ENCODE measurements at regions not wholly inside any gene's neighbourhood (a gene's known extent, or its start where the extent isn't known, plus 50 kb on each side); places are given as distances from the start of the nearest gene placed in this dataset.

GRCh38 chr3:29186982-29187725 lies 93.7 kb upstream of the RBMS3 start:
- H3K9ac ChIP-seq (ENCODE audit: low read depth, low read length, poor library complexity) = no peak overlapping the region
- no peaks in the 10 kb centered on the region for H3K4me1 ChIP-seq (ENCODE audit: control insufficient read depth in 2 of 2, insufficient read depth in 1 of 2, low read depth in 1 of 2, low read length in 2 of 2)
- H3K79me1 ChIP-seq (ENCODE audit: low read depth, low read length) = no peaks in the 10 kb centered on the region
- no peak overlapping the region for H2BK5ac ChIP-seq (ENCODE audit: low read length)
- no peak overlapping the region for H2AFZ ChIP-seq (ENCODE audit: low read length)
- H3K27me3 ChIP-seq (ENCODE audit: control insufficient read depth in 3 of 3, insufficient read depth in 3 of 3, low read depth in 1 of 3, low read length in 3 of 3) = no peaks in the 10 kb centered on the region
- no peak overlapping the region for H3K23ac ChIP-seq (ENCODE audit: low read depth, low read length, poor library complexity)
- H3K27ac ChIP-seq (replicated peaks; ENCODE audit: low read length) = no peak overlapping the region
- no CpG with 5 or more reads among the region's 3 CpGs for WGBS, 2 donors (ENCODE audit: extremely low coverage in 2 of 2, insufficient read length in 2 of 2, insufficient replicate concordance in 1 of 2)
- no peak overlapping the region for H2BK12ac ChIP-seq (ENCODE audit: low read length)
- no peak overlapping the region for H3K4me2 ChIP-seq (ENCODE audit: insufficient read depth, low read length, poor library complexity, severe bottlenecking)
- no peaks in the 10 kb centered on the region for H3K36me3 ChIP-seq (replicated peaks in 1 of 2; ENCODE audit: control insufficient read depth in 2 of 2, insufficient read depth in 2 of 2, low read length in 2 of 2)
- H3K9me3 ChIP-seq (replicated peaks in 1 of 2; ENCODE audit: control insufficient read depth in 2 of 2, insufficient read depth in 1 of 2, low read depth in 1 of 2, low read length in 2 of 2) = no peaks in the 10 kb centered on the region
- no peak overlapping the region for H2AK5ac ChIP-seq (ENCODE audit: low read depth, low read length)
- H3K18ac ChIP-seq (ENCODE audit: low read length) = no peak overlapping the region
- H3K4ac ChIP-seq (ENCODE audit: low read length) = no peak overlapping the region
- no peak for DNase-seq (ENCODE audit: low spot score)
- H2BK15ac ChIP-seq (ENCODE audit: low read length) = no peak overlapping the region
- no peak overlapping the region for H4K91ac ChIP-seq (ENCODE audit: low read depth, low read length, poor library complexity)
- no peak overlapping the region for H3K4me3 ChIP-seq (ENCODE audit: low read length in 2 of 2)
- H2BK120ac ChIP-seq (ENCODE audit: low read depth, low read length) = no peak overlapping the region
- no peak overlapping the region for H4K8ac ChIP-seq (ENCODE audit: low read depth, low read length)
- H3K14ac ChIP-seq (ENCODE audit: low read length) = no peak overlapping the region

- no peak for DNase-seq (ENCODE audit: low spot score)
- no peaks in the 10 kb centered on the region for H3K79me1 ChIP-seq (ENCODE audit: low read depth, low read length)
Measured at GRCh38 chr3:29189328-29189727, 91.5 kb upstream of the RBMS3 start.

GRCh38 chr3:29194139-29194538 lies 86.7 kb upstream of the RBMS3 start:
- no peak overlapping the region for H3K9ac ChIP-seq (ENCODE audit: low read depth, low read length, poor library complexity)
- no peak overlapping the region for H2BK5ac ChIP-seq (ENCODE audit: low read length)
- WGBS, 2 donors (ENCODE audit: extremely low coverage in 2 of 2, insufficient read length in 2 of 2, insufficient replicate concordance in 1 of 2) = no CpG with 5 or more reads among the region's 1 CpG
- H2BK120ac ChIP-seq (ENCODE audit: low read depth, low read length) = no peak overlapping the region
- H2BK15ac ChIP-seq (ENCODE audit: low read length) = no peak overlapping the region
- no peak overlapping the region for H2AFZ ChIP-seq (ENCODE audit: low read length)
- H3K79me1 ChIP-seq (ENCODE audit: low read depth, low read length) = no peaks in the 10 kb centered on the region
- H3K9me3 ChIP-seq (replicated peaks in 1 of 2; ENCODE audit: control insufficient read depth in 2 of 2, insufficient read depth in 1 of 2, low read depth in 1 of 2, low read length in 2 of 2) = peaks cover 0 to 6% of the 10 kb centered on the region in 2 donors
- H3K4ac ChIP-seq (ENCODE audit: low read length) = no peak overlapping the region
- no peak overlapping the region for H3K18ac ChIP-seq (ENCODE audit: low read length)
- no peak for DNase-seq (ENCODE audit: low spot score)
- H4K8ac ChIP-seq (ENCODE audit: low read depth, low read length) = no peak overlapping the region
- H2BK12ac ChIP-seq (ENCODE audit: low read length) = no peak overlapping the region
- no peak overlapping the region for H3K27ac ChIP-seq (replicated peaks; ENCODE audit: low read length)
- no peaks in the 10 kb centered on the region for H3K36me3 ChIP-seq (replicated peaks in 1 of 2; ENCODE audit: control insufficient read depth in 2 of 2, insufficient read depth in 2 of 2, low read length in 2 of 2)
- H3K27me3 ChIP-seq (ENCODE audit: control insufficient read depth in 3 of 3, insufficient read depth in 3 of 3, low read depth in 1 of 3, low read length in 3 of 3) = no peaks in the 10 kb centered on the region
- H3K14ac ChIP-seq (ENCODE audit: low read length) = no peak overlapping the region
- H3K4me1 ChIP-seq (ENCODE audit: control insufficient read depth in 2 of 2, insufficient read depth in 1 of 2, low read depth in 1 of 2, low read length in 2 of 2) = no peaks in the 10 kb centered on the region
- no peak overlapping the region for H3K4me3 ChIP-seq (ENCODE audit: low read length in 2 of 2)
- H4K91ac ChIP-seq (ENCODE audit: low read depth, low read length, poor library complexity) = no peak overlapping the region
- H3K4me2 ChIP-seq (ENCODE audit: insufficient read depth, low read length, poor library complexity, severe bottlenecking) = no peak overlapping the region
- no peak overlapping the region for H2AK5ac ChIP-seq (ENCODE audit: low read depth, low read length)
- H3K23ac ChIP-seq (ENCODE audit: low read depth, low read length, poor library complexity) = no peak overlapping the region

More at GRCh38 chr3:29189328-29189727, 91.5 kb upstream of the RBMS3 start:
- Histone ChIP-seq H4K91ac (ENCODE audit: low read depth, low read length, poor library complexity) (no peak overlapping the region), H3K4me3 (ENCODE audit: low read length in 2 of 2) (no peak overlapping the region), H2BK12ac (ENCODE audit: low read length) (no peak overlapping the region), H3K9me3 (replicated peaks in 1 of 2; ENCODE audit: control insufficient read depth in 2 of 2, insufficient read depth in 1 of 2, low read depth in 1 of 2, low read length in 2 of 2) (peaks cover 0 to 6% of the 10 kb centered on the region in 2 donors), H4K8ac (ENCODE audit: low read depth, low read length) (no peak overlapping the region), H3K27ac (replicated peaks; ENCODE audit: low read length) (no peak overlapping the region), H3K14ac (ENCODE audit: low read length) (no peak overlapping the region), H2BK15ac (ENCODE audit: low read length) (no peak overlapping the region), H2BK5ac (ENCODE audit: low read length) (no peak overlapping the region), H3K36me3 (replicated peaks in 1 of 2; ENCODE audit: control insufficient read depth in 2 of 2, insufficient read depth in 2 of 2, low read length in 2 of 2) (no peaks in the 10 kb centered on the region), H3K23ac (ENCODE audit: low read depth, low read length, poor library complexity) (no peak overlapping the region), H3K9ac (ENCODE audit: low read depth, low read length, poor library complexity) (no peak overlapping the region), H3K4me1 (ENCODE audit: control insufficient read depth in 2 of 2, insufficient read depth in 1 of 2, low read depth in 1 of 2, low read length in 2 of 2) (no peaks in the 10 kb centered on the region), H2BK120ac (ENCODE audit: low read depth, low read length) (no peak overlapping the region), H2AK5ac (ENCODE audit: low read depth, low read length) (no peak overlapping the region), H3K27me3 (ENCODE audit: control insufficient read depth in 3 of 3, insufficient read depth in 3 of 3, low read depth in 1 of 3, low read length in 3 of 3) (no peaks in the 10 kb centered on the region), H2AFZ (ENCODE audit: low read length) (no peak overlapping the region), H3K4me2 (ENCODE audit: insufficient read depth, low read length, poor library complexity, severe bottlenecking) (no peak overlapping the region), H3K18ac (ENCODE audit: low read length) (no peak overlapping the region), H3K4ac (ENCODE audit: low read length) (no peak overlapping the region)

GRCh38 chr3:29195056-29195455 lies 85.8 kb upstream of the RBMS3 start:
- H3K18ac ChIP-seq (ENCODE audit: low read length) = no peak overlapping the region
- no peak for DNase-seq (ENCODE audit: low spot score)
- no peak overlapping the region for H3K4me3 ChIP-seq (ENCODE audit: low read length in 2 of 2)
- no peak overlapping the region for H2AFZ ChIP-seq (ENCODE audit: low read length)
- no peak overlapping the region for H4K8ac ChIP-seq (ENCODE audit: low read depth, low read length)
- H3K79me1 ChIP-seq (ENCODE audit: low read depth, low read length) = no peaks in the 10 kb centered on the region
- H3K14ac ChIP-seq (ENCODE audit: low read length) = no peak overlapping the region
- H2AK5ac ChIP-seq (ENCODE audit: low read depth, low read length) = no peak overlapping the region
- H3K36me3 ChIP-seq (replicated peaks in 1 of 2; ENCODE audit: control insufficient read depth in 2 of 2, insufficient read depth in 2 of 2, low read length in 2 of 2) = no peaks in the 10 kb centered on the region
- no peak overlapping the region for H3K23ac ChIP-seq (ENCODE audit: low read depth, low read length, poor library complexity)
- H3K27ac ChIP-seq (replicated peaks; ENCODE audit: low read length) = no peak overlapping the region
- no peak overlapping the region for H3K4ac ChIP-seq (ENCODE audit: low read length)
- no peak overlapping the region for H2BK5ac ChIP-seq (ENCODE audit: low read length)
- no peaks in the 10 kb centered on the region for H3K27me3 ChIP-seq (ENCODE audit: control insufficient read depth in 3 of 3, insufficient read depth in 3 of 3, low read depth in 1 of 3, low read length in 3 of 3)
- H3K4me1 ChIP-seq (ENCODE audit: control insufficient read depth in 2 of 2, insufficient read depth in 1 of 2, low read depth in 1 of 2, low read length in 2 of 2) = no peaks in the 10 kb centered on the region
- no peak overlapping the region for H3K4me2 ChIP-seq (ENCODE audit: insufficient read depth, low read length, poor library complexity, severe bottlenecking)
- H2BK15ac ChIP-seq (ENCODE audit: low read length) = no peak overlapping the region
- H2BK12ac ChIP-seq (ENCODE audit: low read length) = no peak overlapping the region
- H3K9me3 ChIP-seq (replicated peaks in 1 of 2; ENCODE audit: control insufficient read depth in 2 of 2, insufficient read depth in 1 of 2, low read depth in 1 of 2, low read length in 2 of 2) = peaks cover 0 to 6% of the 10 kb centered on the region in 2 donors
- H2BK120ac ChIP-seq (ENCODE audit: low read depth, low read length) = no peak overlapping the region
- no peak overlapping the region for H3K9ac ChIP-seq (ENCODE audit: low read depth, low read length, poor library complexity)
- no CpG with 5 or more reads among the region's 3 CpGs for whole genome bisulfite sequencing, 2 donors (ENCODE audit: extremely low coverage in 2 of 2, insufficient read length in 2 of 2, insufficient replicate concordance in 1 of 2)
- no peak overlapping the region for H4K91ac ChIP-seq (ENCODE audit: low read depth, low read length, poor library complexity)
